Body of pancreas (tissue), 4 donors: ENCODE measurements at regions not wholly inside any gene's neighbourhood (a gene's known extent, or its start where the extent isn't known, plus 50 kb on each side); places are given as distances from the start of the nearest gene placed in this dataset.

Experiments
- POLR2A ChIP-seq, 3 donors: fragments of 450-650 bp; IDR thresholded peaks; one replicate each; pipeline ENCODE4 v1.6.1; 2016; ENCODE audit warnings: antibody characterized with exemption in 3 of 3, mild to moderate bottlenecking in 2 of 3
- TF ChIP-seq, protein P1 (sequence below), 7 experiments: fragments of 450-650 bp in 4 of 7; fragments of 200-600 bp in 3 of 7; sonication (generic) in 3 of 7; IDR thresholded peaks; one replicate each; pipeline ENCODE4 v1.5.1; 2016 to 2019; ENCODE audit warnings: antibody characterized with exemption in 7 of 7

DNA sequence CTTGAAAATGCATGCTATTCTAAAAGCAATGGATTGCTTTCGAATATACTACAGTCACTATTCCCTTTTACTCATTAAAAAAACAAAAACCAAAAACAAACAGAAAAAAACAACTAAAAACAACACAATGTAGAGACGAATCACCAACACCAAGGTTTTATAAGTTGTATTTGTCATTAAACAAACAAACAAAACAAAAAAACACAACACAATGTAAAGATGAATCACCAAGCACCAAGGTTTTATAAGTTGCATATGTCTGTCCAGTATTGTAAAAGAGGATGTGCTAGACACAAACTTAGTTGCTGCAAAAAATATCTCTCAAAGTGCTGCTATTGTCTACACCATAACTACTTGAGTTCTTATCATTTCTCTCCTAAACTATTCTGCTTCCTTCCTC lies 1269.2 kb downstream of the EFNA5 start:
- TF ChIP-seq, protein P1, sequence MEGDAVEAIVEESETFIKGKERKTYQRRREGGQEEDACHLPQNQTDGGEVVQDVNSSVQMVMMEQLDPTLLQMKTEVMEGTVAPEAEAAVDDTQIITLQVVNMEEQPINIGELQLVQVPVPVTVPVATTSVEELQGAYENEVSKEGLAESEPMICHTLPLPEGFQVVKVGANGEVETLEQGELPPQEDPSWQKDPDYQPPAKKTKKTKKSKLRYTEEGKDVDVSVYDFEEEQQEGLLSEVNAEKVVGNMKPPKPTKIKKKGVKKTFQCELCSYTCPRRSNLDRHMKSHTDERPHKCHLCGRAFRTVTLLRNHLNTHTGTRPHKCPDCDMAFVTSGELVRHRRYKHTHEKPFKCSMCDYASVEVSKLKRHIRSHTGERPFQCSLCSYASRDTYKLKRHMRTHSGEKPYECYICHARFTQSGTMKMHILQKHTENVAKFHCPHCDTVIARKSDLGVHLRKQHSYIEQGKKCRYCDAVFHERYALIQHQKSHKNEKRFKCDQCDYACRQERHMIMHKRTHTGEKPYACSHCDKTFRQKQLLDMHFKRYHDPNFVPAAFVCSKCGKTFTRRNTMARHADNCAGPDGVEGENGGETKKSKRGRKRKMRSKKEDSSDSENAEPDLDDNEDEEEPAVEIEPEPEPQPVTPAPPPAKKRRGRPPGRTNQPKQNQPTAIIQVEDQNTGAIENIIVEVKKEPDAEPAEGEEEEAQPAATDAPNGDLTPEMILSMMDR (IDR thresholded peaks at IDR 0.05): no peak
- TF ChIP-seq POLR2A (IDR thresholded peaks at IDR 0.05): no peak
